ES-I3 (cell line): ENCODE measurements at regions not wholly inside any gene's neighbourhood (a gene's known extent, or its start where the extent isn't known, plus 50 kb on each side); places are given as distances from the start of the nearest gene placed in this dataset.

Experiments used
- H3K36me3 ChIP-seq: 2 replicates; pipeline ENCODE4 v1.6.1; 2013; ENCODE audit warnings: mild to moderate bottlenecking, low read length, control low read depth, moderate library complexity; ENCODE audit not compliant: insufficient read depth
- H3K4me1 ChIP-seq: 2 replicates; pipeline ENCODE4 v1.6.1; 2013; ENCODE audit warnings: mild to moderate bottlenecking, control low read depth, low read length; ENCODE audit not compliant: insufficient read depth
- H3K9ac ChIP-seq: 2 replicates; pipeline ENCODE4 v1.6.1; 2013; ENCODE audit warnings: low read depth, mild to moderate bottlenecking, low read length, moderate library complexity
- H3K9me3 ChIP-seq: 2 replicates; pipeline ENCODE4 v1.6.1; 2013; ENCODE audit warnings: mild to moderate bottlenecking, low read length, moderate library complexity; ENCODE audit not compliant: control insufficient read depth, insufficient read depth

DNA sequence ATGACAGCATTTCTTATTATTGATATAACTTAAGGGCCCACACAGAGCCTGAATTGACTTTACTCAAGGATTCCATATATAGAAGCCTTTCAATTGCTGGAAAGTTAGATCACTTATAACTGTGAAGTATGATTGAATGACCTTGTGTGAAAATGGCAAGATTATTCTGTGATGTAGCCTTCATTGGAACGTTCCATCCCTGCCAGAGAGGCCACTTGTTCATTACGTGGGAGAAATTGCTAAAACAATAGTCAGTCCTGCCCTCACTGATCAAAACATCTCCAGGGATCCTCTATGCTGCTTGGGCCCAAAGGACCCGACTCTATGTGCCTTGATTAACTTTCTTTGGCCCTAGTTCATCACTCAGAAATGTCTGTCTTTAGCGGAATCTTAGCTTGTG lies 159.5 kb upstream of the BLID start:
- Histone ChIP-seq H3K9ac (no peak overlapping the region), H3K36me3 (no peaks in the 10 kb centered on the region), H3K4me1 (0 out of 2 replicates have a peak, but pooled peaks cover 5% of the 10 kb centered on the region), H3K9me3 (no peaks in the 10 kb centered on the region)

GRCh38 chr11:122273476-122274191 lies 157.6 kb upstream of the BLID start:
- Histone ChIP-seq H3K9ac (no peak overlapping the region), H3K9me3 (no peaks in the 10 kb centered on the region), H3K4me1 (0 out of 2 replicates have a peak, but pooled peaks cover 5% of the 10 kb centered on the region)

DNA sequence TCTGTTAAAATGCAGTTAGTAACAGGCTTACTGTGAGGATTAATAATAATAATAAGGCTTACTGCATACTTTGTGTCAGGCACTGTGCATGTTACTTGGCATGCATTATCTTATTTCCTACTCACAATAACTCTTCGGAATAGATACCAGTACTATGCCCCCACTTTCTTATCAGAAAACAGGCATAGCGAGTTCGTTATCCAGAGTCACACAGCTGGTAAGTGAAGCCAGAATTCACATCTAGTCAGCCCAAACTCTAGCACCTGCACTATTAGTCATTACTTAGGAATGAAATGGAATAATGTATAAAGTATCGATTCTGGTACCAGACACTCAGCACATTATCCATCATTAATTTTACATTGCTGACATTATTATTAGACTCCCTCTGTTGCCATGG lies 155.7 kb upstream of the BLID start:
- Histone ChIP-seq H3K36me3 (no peaks in the 10 kb centered on the region), H3K9me3 (no peaks in the 10 kb centered on the region), H3K9ac (no peak overlapping the region), H3K4me1 (0 out of 2 replicates have a peak, but pooled peaks cover 5% of the 10 kb centered on the region)

More at GRCh38 chr11:122273476-122274191, 157.6 kb upstream of the BLID start:
- H3K36me3 ChIP-seq = no peaks in the 10 kb centered on the region

DNA sequence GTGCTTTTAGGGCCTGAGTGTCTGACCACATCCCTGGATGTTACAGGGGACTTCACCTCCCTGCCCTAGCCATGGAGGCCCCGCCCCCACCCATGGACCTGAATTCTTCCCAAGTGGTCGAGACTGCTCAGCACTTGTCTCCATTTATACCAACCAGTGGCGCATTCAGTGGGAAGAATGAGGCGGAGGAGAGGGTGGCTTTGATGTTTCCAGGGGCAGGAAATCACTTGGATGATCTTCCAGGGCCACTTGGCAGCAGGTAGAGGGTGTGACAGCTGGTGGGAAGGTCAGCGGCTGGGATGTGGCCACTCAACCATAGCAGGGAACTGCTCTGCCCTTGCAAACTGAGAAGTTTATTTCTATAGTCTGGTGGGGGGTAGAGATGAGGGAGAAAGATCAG lies 155.1 kb upstream of the BLID start:
- H3K9ac ChIP-seq = no peak overlapping the region
- 0 out of 2 replicates have a peak, but pooled peaks cover 5% of the 10 kb centered on the region for H3K4me1 ChIP-seq
- H3K36me3 ChIP-seq = no peaks in the 10 kb centered on the region
- H3K9me3 ChIP-seq = no peaks in the 10 kb centered on the region

DNA sequence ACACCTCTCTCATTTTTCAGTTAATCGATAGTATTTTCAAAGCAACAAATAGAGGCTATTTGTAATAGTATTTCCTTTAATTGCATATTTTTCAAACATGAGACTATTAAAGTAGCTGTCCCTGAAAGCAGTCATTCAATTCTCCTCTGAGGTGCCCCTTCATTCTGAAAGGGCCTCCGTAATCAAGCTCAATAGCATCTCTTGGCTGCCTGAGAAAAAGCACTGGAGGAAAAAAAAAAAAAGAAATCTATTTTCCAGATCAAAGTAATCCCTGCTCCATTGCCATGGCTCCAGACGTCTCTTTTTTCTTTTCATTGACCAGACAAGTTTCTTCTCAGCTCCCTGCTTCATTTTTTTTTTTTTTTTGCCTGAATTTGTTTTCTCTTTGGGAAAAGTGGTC lies 154.5 kb upstream of the BLID start:
- H3K36me3 ChIP-seq = no peaks in the 10 kb centered on the region
- 0 out of 2 replicates have a peak, but pooled peaks cover 5% of the 10 kb centered on the region for H3K4me1 ChIP-seq
- H3K9me3 ChIP-seq = no peaks in the 10 kb centered on the region
- H3K9ac ChIP-seq = no peak overlapping the region

DNA sequence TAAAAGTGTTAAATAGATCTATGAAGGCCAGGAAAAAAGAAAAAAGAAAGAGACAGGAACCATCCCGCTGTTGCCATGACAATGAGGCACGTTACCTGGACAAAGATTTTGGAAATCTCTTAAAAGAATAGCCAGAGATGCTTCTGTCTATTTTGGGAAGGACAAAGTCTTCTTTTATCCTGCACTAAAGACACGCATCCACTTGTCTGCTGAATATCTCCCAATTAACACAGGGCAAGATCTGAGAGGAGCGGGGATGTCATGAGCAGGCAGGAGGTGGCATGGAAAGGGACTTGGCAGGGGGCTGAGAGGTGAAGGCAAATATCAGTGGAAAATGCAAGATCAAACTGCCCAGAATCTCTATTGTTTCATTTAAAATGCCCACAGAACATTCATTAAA lies 153.8 kb upstream of the BLID start:
- H3K9me3 ChIP-seq = no peaks in the 10 kb centered on the region; the same call in 1 of the 2 replicates
- H3K9ac ChIP-seq = no peak overlapping the region
- H3K36me3 ChIP-seq = no peaks in the 10 kb centered on the region
- 0 out of 2 replicates have a peak, but pooled peaks cover 5% of the 10 kb centered on the region for H3K4me1 ChIP-seq

DNA sequence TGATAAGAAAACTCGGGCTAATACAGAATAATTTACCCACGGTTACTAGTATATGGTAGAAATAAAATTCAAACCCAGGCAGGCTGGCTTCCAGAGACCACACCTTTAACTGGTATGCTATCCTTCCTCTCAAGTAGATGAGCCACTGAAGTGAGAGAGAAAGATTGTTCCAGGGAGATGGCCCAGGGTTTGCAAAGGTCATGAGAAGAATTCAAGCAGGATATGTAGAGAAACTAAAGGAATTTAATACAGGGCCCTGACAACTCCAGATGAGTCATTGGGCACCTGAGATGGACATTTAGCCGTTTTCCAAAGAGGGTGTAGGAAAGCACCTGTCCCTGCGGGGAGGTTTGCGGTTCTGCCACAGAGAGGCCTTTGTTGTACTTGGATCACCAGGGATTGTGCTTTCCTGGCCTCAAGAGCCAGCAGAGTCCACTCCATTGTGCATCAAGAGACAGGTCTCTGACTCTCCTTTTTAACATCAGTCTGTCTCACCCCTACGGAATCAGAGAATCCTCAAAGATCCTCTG lies 152.7 kb upstream of the BLID start:
- no peaks in the 10 kb centered on the region for H3K36me3 ChIP-seq
- H3K4me1 ChIP-seq = 0 out of 2 replicates have a peak, but pooled peaks cover under 1% of the 10 kb centered on the region

DNA sequence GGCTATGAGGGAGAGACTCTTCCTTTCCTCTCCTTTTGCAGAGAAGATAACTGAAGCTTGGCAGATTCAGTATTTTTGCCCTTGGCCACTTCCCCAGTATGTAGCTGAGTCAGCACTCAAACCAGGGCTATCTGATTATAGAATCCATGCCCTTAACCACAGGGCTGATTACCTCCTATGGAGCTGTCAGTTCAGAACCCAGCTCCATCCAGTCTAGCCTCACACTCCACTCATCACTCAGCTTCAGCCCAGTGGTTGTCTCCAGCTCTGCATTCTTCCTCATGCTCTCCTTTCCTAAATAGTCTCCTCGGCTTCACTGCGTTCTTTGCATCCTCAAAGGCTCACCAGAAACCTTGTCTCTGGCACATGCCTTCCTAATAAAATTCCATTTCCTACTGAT lies 151.6 kb upstream of the BLID start:
- Histone ChIP-seq H3K36me3 (no peaks in the 10 kb centered on the region), H3K9ac (no peak overlapping the region), H3K9me3 (no peaks in the 10 kb centered on the region; the same call in 1 of the 2 replicates), H3K4me1 (no peaks in the 10 kb centered on the region)

More for the DNA sequence above, 152.7 kb upstream of the BLID start:
- Histone ChIP-seq H3K9ac (no peak overlapping the region), H3K9me3 (no peaks in the 10 kb centered on the region; the same call in 1 of the 2 replicates)

GRCh38 chr11:122265981-122266380 lies 150.0 kb upstream of the BLID start:
- Histone ChIP-seq H3K9me3 (no peaks in the 10 kb centered on the region; the same call in 1 of the 2 replicates), H3K36me3 (no peaks in the 10 kb centered on the region), H3K4me1 (no peaks in the 10 kb centered on the region), H3K9ac (no peak overlapping the region)

DNA sequence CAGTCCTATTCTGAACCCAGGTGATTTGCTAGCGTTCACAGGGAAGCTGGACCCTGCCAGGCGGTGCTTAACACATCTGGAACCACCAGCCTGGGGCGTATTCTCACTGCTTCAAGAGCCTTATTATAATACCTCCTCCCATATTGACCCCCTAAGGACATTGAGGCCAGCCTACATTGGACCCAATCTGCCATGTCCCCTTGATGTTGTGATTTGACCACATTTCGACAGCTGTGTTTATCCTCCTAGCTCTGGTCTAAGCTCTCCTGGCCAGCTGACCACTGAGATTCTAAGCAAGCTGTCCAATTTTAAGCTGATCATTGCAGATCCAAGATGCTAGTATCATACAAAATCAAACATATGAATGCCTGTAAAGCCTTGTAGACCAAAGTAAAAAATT lies 148.1 kb upstream of the BLID start:
- H3K9ac ChIP-seq = no peak overlapping the region
- no peaks in the 10 kb centered on the region for H3K4me1 ChIP-seq
- no peaks in the 10 kb centered on the region for H3K36me3 ChIP-seq
- no peaks in the 10 kb centered on the region; the same call in 1 of the 2 replicates for H3K9me3 ChIP-seq

DNA sequence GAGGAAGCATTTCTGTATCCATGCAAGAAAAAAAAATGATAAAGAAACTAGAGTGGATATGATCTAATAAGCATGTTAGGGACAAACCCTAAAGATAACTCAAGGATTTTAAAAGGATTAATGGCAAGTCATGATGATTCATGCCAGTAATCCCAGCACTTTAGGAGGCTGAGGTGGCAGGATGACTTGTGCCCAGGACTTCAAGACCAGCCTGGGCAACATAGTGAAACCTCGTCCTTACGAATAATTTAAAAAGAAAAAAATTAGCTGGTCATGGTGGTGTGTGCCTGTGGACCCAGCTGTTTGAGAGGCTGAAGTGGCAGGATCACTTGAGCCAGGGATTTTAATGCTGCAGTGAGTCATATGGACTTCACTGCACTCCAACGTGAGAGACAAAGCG lies 145.5 kb upstream of the BLID start:
- Histone ChIP-seq H3K9me3 (no peaks in the 10 kb centered on the region; the same call in 1 of the 2 replicates), H3K36me3 (no peaks in the 10 kb centered on the region), H3K9ac (no peak overlapping the region), H3K4me1 (no peaks in the 10 kb centered on the region)

DNA sequence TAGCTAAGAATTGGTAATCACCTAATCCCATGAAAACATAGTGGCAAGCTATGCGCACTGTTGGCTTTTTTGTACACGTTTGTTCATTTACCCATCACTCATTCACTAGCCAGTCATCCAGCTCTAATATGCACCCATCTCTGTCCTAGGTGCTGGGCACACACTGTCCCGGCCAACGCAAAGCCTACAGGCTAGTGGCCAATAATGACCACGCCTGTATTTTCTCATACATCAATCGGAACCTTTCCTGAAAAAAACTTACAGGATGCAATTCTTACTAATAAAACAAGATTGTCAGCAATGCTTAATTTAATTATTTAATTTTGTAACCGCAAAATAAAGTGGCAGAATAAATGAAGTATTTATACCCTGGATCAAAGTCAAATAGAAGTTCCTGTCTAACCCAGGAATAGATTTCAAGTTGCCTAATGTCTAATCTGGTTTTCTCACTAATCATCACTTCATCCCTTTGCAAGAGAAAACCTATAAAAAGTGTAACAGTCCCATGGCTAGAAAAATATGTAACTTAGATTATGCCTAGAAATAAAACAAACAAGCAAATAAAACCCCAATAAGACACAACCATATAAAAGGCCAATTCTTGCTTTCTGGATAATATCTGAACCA lies 143.3 kb upstream of the BLID start:
- Histone ChIP-seq H3K4me1 (no peaks in the 10 kb centered on the region), H3K36me3 (no peaks in the 10 kb centered on the region), H3K9ac (no peak overlapping the region), H3K9me3 (no peaks in the 10 kb centered on the region; the same call in 1 of the 2 replicates)

DNA sequence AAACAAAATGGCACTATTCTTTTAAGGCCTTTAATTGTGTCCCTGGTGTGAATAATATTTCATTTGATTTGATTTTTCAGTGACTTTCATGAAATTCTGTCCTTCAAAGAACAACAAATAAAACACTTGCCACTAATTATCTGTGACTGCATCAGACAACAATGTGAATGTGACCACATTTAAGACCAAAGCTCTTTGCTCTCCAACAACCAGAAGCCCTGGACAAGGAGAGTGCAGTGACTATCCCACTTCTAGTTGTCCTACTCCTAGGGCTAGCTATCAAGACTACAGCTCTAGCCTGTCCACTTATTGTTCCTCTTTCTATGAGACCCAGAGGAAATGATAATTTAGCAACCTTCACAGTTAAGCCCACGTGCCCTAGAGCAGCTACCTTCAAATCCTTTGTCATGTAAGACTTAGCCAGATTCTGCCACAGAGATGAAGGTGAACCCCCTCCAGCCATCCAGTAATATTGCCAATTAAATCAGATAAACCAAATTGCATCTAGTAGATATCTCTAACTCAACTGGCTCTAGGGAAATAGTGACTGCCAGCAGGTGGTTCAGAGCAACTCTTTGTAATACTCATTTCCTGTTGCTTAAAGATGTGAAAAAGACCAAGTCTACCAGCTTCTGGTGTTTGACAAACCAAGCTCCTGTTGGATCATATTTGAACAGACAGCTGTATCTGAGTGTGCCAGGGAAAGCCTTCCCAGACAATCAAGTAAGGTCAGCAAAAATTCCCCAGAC lies 142.6 kb upstream of the BLID start:
- Histone ChIP-seq H3K9me3 (no peaks in the 10 kb centered on the region; the same call in 1 of the 2 replicates), H3K4me1 (peaks cover 3% of the 10 kb centered on the region; the same call in 1 of the 2 replicates), H3K9ac (no peak overlapping the region), H3K36me3 (no peaks in the 10 kb centered on the region)

DNA sequence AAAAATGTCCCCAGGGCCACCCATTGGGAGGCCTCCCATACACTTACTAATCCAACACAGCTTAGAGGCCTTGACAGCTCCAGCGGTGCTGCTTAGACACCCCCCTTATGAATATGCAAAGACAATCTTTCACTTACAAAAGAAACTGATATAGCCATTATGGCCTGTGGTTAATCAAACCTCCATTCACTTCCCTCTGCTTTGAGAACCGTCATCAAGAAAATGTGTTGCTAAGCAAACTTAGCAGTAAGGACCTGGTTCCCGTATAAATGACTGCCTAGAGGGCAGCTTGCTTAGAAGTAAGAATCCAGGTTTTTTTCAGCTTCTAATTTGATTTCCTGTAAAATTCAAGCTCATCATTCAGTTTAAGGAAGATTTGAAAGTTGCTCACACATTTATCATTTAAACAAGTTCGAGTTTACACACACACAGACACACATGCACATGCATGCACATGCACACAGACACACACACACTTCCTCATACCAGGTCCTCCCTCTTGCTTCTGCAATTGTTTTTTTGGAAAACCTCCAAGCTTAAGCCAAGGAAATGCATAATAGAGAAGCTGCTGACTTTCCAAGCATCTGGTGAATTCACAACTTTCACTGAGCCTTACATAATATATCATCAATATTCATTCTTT lies 137.7 kb upstream of the BLID start:
- Histone ChIP-seq H3K9me3 (no peaks in the 10 kb centered on the region; the same call in 1 of the 2 replicates), H3K9ac (no peak overlapping the region), H3K36me3 (no peaks in the 10 kb centered on the region), H3K4me1 (peaks cover 5% of the 10 kb centered on the region; the same call in 1 of the 2 replicates)
